ENCODE measurements at regions not wholly inside any gene's neighbourhood (a gene's known extent, or its start where the extent isn't known, plus 50 kb on each side); places are given as distances from the start of the nearest gene placed in this dataset.

- TF ChIP-seq ZNF384 (IDR thresholded peaks at IDR 0.05) (no peak), LEF1 (IDR thresholded peaks at IDR 0.05; ENCODE audit: borderline replicate concordance) (no peak), FOXA1 (IDR thresholded peaks at IDR 0.05) (no peak), SP1 (IDR thresholded peaks at IDR 0.05) (no peak), SUZ12 (IDR thresholded peaks at IDR 0.05) (no peak), BHLHE40 (IDR thresholded peaks at IDR 0.05; ENCODE audit: borderline replicate concordance) (no peak), FOXK2 (IDR thresholded peaks at IDR 0.05) (no peak), TARDBP (IDR thresholded peaks at IDR 0.05) (no peak), ELF4 (IDR thresholded peaks at IDR 0.05) (no peak)
Observed at GRCh38 chr1:119290297-119290696, 78.3 kb upstream of the HAO2 start.
